Skeletal muscle satellite cell (primary cell): ENCODE measurements at regions not wholly inside any gene's neighbourhood (a gene's known extent, or its start where the extent isn't known, plus 50 kb on each side); places are given as distances from the start of the nearest gene placed in this dataset.

Source experiments
- H3K27me3 ChIP-seq: 2 replicates; pipeline ENCODE4 v1.7.0; 2013; ENCODE audit warnings: low read length; ENCODE audit not compliant: control insufficient read depth, insufficient read depth
- H3K36me3 ChIP-seq: 2 replicates; pipeline ENCODE4 v1.7.0; 2013; ENCODE audit warnings: mild to moderate bottlenecking, control low read depth, low read length; ENCODE audit not compliant: insufficient read depth
- H3K4me1 ChIP-seq: 2 replicates; pipeline ENCODE4 v1.7.0; 2013; ENCODE audit warnings: low read length; ENCODE audit not compliant: control insufficient read depth, insufficient read depth
- H3K4me2 ChIP-seq: 2 replicates; pipeline ENCODE4 v1.7.0; 2013; ENCODE audit warnings: mild to moderate bottlenecking, low read length
- H3K4me3 ChIP-seq: 2 replicates; pipeline ENCODE4 v1.7.0; 2013; ENCODE audit warnings: low read length
- H3K9ac ChIP-seq: 2 replicates; pipeline ENCODE4 v1.7.0; 2013; ENCODE audit warnings: mild to moderate bottlenecking, low read depth, low read length, moderate library complexity
- H3K9me3 ChIP-seq: replicated peaks from 2 replicates; pipeline ENCODE4 v1.7.0; 2013; ENCODE audit warnings: mild to moderate bottlenecking, control low read depth, low read length

GRCh38 chr9:14516656-14517055, 176.6 kb downstream of the ZDHHC21 start:
- Histone ChIP-seq H3K4me2 (no peak overlapping the region), H3K9ac (no peak overlapping the region), H3K36me3 (no peaks in the 10 kb centered on the region), H3K27me3 (no peaks in the 10 kb centered on the region), H3K4me1 (no peaks in the 10 kb centered on the region), H3K9me3 (no peaks in the 10 kb centered on the region), H3K4me3 (no peak overlapping the region)

- H3K9me3 ChIP-seq = no peaks in the 10 kb centered on the region
- H3K27me3 ChIP-seq = no peaks in the 10 kb centered on the region
- peak overlapping the region; percentile 47 for H3K4me2 ChIP-seq
- peak overlapping the region; percentile 45 for H3K4me3 ChIP-seq
- no peaks in the 10 kb centered on the region for H3K4me1 ChIP-seq
- no peak overlapping the region for H3K9ac ChIP-seq
- H3K36me3 ChIP-seq = no peaks in the 10 kb centered on the region
Measured at GRCh38 chr9:14515571-14516198, 177.5 kb downstream of the ZDHHC21 start.

GRCh38 chr9:14515049-14515448, 178.2 kb downstream of the ZDHHC21 start:
- no peaks in the 10 kb centered on the region for H3K27me3 ChIP-seq
- H3K36me3 ChIP-seq = no peaks in the 10 kb centered on the region
- no peak overlapping the region for H3K4me3 ChIP-seq
- no peak overlapping the region for H3K9ac ChIP-seq
- H3K4me2 ChIP-seq = no peak overlapping the region
- H3K4me1 ChIP-seq = no peaks in the 10 kb centered on the region
- no peaks in the 10 kb centered on the region for H3K9me3 ChIP-seq

GRCh38 chr9:14512942-14513341, 180.3 kb downstream of the ZDHHC21 start:
- no peak overlapping the region for H3K9ac ChIP-seq
- no peaks in the 10 kb centered on the region for H3K4me1 ChIP-seq
- no peaks in the 10 kb centered on the region for H3K9me3 ChIP-seq
- H3K36me3 ChIP-seq = no peaks in the 10 kb centered on the region
- H3K4me2 ChIP-seq = no peak overlapping the region
- H3K27me3 ChIP-seq = no peaks in the 10 kb centered on the region
- no peak overlapping the region for H3K4me3 ChIP-seq

GRCh38 chr9:14511452-14511851, 181.8 kb downstream of the ZDHHC21 start:
- Histone ChIP-seq H3K9ac (no peak overlapping the region), H3K4me2 (no peak overlapping the region), H3K27me3 (peaks cover 5% of the 10 kb centered on the region), H3K36me3 (no peaks in the 10 kb centered on the region), H3K9me3 (no peaks in the 10 kb centered on the region), H3K4me3 (no peak overlapping the region), H3K4me1 (no peaks in the 10 kb centered on the region)

GRCh38 chr9:14508884-14509283, 184.3 kb downstream of the ZDHHC21 start:
- no peaks in the 10 kb centered on the region for H3K9me3 ChIP-seq
- H3K9ac ChIP-seq = no peak overlapping the region
- H3K4me2 ChIP-seq = no peak overlapping the region
- no peak overlapping the region for H3K4me3 ChIP-seq
- H3K4me1 ChIP-seq = no peaks in the 10 kb centered on the region
- H3K36me3 ChIP-seq = no peaks in the 10 kb centered on the region
- H3K27me3 ChIP-seq = peaks cover 5% of the 10 kb centered on the region

GRCh38 chr9:14501366-14501765, 187.4 kb upstream of the NFIB start:
- H3K36me3 ChIP-seq = no peaks in the 10 kb centered on the region
- no peaks in the 10 kb centered on the region for H3K4me1 ChIP-seq
- peaks cover 25% of the 10 kb centered on the region for H3K27me3 ChIP-seq
- no peak overlapping the region for H3K4me2 ChIP-seq
- H3K9ac ChIP-seq = no peak overlapping the region
- H3K4me3 ChIP-seq = no peak overlapping the region
- H3K9me3 ChIP-seq = no peaks in the 10 kb centered on the region

GRCh38 chr9:14500705-14501104, 186.8 kb upstream of the NFIB start:
- H3K27me3 ChIP-seq = peaks cover 25% of the 10 kb centered on the region
- H3K36me3 ChIP-seq = no peaks in the 10 kb centered on the region
- no peak overlapping the region for H3K9ac ChIP-seq
- H3K9me3 ChIP-seq = no peaks in the 10 kb centered on the region
- H3K4me1 ChIP-seq = no peaks in the 10 kb centered on the region
- no peak overlapping the region for H3K4me3 ChIP-seq
- H3K4me2 ChIP-seq = no peak overlapping the region

GRCh38 chr9:14499976-14500375, 186.0 kb upstream of the NFIB start:
- Histone ChIP-seq H3K4me2 (no peak overlapping the region), H3K36me3 (no peaks in the 10 kb centered on the region), H3K4me1 (no peaks in the 10 kb centered on the region), H3K27me3 (peaks cover 28% of the 10 kb centered on the region), H3K9ac (no peak overlapping the region), H3K9me3 (no peaks in the 10 kb centered on the region), H3K4me3 (no peak overlapping the region)

GRCh38 chr9:14498824-14499223, 184.9 kb upstream of the NFIB start:
- Histone ChIP-seq H3K4me1 (no peaks in the 10 kb centered on the region), H3K4me3 (no peak overlapping the region), H3K27me3 (peaks cover 29% of the 10 kb centered on the region), H3K9me3 (no peaks in the 10 kb centered on the region), H3K36me3 (no peaks in the 10 kb centered on the region), H3K9ac (no peak overlapping the region), H3K4me2 (no peak overlapping the region)

GRCh38 chr9:14497476-14497875, 183.5 kb upstream of the NFIB start:
- H3K4me3 ChIP-seq = no peak overlapping the region
- H3K9ac ChIP-seq = no peak overlapping the region
- H3K36me3 ChIP-seq = no peaks in the 10 kb centered on the region
- H3K27me3 ChIP-seq = peaks cover 25% of the 10 kb centered on the region
- H3K4me1 ChIP-seq = no peaks in the 10 kb centered on the region
- H3K9me3 ChIP-seq = no peaks in the 10 kb centered on the region
- H3K4me2 ChIP-seq = no peak overlapping the region

- Histone ChIP-seq H3K27me3 (peaks cover 4% of the 10 kb centered on the region), H3K4me2 (no peak overlapping the region), H3K9me3 (no peaks in the 10 kb centered on the region), H3K36me3 (no peaks in the 10 kb centered on the region), H3K4me1 (no peaks in the 10 kb centered on the region), H3K4me3 (no peak overlapping the region), H3K9ac (no peak overlapping the region)
Measured at GRCh38 chr9:14488421-14489190, 174.7 kb upstream of the NFIB start.
